ENCODE measurements at regions not wholly inside any gene's neighbourhood (a gene's known extent, or its start where the extent isn't known, plus 50 kb on each side); places are given as distances from the start of the nearest gene placed in this dataset.

DNA sequence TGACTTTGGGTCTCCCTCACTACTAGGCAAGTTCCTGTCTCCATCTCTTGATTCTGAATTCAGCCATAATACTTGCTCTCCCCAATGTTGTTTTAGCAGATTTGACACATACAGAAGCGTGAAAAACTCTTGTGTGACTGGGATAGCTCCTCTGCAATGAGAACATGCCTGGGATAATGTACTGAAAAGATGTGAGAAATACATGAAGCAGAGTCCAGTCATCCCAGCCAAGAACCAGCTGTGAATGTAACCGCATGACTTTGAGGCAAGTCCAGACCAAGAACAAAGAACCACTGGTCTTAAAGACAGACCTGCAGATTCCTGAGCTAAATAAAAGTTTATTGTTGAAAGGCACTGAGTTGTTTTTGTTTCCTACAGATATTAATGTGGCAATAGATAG is 135.0 kb downstream of the NMUR2 start:
- no peak for DNase-seq (ENCODE audit: low read depth)

DNA sequence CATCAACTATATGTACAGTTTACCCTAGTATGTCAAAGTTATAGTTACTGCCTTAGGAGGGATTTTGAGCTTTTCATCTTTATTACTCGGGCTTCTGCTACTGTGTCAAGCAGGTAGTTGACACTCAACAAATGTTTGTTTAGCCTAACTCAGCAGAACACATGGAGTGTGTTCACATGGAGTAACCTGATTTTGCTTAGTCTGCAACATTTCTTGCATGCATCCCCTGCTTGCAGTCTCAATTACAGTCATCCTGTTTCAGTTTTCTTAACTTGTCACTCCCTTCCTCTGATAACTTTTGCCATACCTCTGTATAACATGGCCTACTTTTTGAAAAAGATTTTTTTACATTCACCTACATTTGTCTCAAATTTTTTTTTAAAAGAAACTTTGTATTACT is 135.5 kb downstream of the NMUR2 start:
- DNase-seq (ENCODE audit: low read depth), result no peak

DNA sequence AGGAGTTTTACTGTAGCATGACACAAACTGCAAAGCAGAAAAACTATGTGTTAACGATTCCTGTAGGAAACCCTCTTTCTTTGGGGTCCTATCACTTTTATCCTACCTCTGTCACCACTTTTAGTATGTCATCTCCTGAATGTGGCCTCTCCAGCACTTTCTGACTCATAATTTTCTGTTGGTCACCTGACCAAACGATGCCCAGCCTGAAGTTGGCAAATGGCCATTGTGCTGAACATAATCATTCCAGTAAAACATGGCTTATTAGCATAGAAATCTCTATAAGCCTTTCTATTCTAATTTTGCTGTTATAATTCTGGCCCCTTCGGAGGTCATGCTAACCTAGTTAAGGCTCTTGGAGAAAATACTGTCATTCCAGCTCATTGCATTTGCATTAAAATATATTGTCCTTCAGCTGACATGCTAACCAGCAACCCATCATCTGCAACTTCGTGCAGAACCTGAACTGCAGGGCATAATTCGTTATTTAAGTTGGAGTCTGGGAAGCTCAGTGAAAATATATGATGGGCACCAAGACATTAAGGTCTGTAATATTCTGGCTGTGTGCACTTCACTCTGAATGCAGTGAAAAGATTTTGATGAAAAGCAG is 140.3 kb downstream of the NMUR2 start:
- no peak for DNase-seq (ENCODE audit: low read depth)

DNA sequence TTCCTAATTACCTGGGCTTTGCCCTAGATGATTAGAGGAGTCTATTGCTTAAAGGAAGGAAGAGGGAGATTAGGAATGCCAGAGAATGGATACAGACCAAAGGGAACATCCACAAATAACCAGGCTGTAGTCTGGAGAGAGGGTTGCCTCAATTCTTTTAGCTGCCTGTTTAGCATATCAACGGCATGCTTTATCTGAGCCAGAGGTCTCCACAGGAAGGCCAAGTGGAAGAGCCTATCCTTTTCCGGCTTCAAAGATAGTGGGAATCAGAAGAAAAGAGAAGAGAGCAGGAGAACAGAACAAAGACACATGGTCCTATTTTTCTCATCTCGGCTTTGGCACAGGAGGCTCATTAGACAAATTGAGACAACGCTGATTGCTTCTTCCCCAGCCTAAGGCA is 142.4 kb downstream of the NMUR2 start:
- no peak for DNase-seq (ENCODE audit: low read depth)

DNA sequence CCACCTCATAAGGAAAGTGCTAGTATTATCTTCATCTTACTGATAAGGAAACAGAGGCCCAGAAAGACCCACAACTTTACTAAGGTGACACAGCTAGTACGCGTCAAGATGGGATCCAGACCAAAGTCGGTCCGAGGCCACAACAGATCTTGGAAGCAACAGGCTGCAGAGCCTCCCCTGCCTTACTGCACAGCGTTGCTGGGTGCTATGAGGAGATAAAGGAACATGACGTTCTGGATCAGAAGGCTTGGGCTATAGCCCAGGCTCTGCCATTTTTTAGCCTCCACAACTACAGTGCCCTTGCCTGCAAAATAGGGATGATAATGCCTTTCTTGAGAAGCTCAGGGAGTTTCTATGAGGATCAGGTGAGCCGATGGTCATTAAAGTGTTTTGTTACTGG is 144.1 kb downstream of the NMUR2 start:
- no peak for DNase-seq (ENCODE audit: low read depth)

DNA sequence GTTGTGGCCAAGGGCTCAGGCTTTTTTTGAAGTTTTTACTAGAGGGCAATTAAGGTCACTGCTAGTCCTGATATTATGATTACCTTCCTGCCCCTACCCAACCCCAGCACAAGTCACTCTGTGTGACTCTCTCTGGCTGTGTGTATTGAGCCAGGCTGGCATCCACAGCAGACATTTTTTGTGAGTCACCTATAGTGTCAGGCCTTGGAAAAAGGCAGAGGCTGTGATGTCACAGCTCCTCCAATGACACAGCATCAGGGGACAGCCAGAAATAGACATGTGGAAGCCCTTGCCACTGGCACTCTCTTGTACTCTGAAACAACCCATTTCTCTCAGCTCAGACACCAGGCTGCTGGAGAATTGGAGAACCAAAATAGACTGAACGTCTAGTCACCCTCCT is 145.4 kb downstream of the NMUR2 start:
- DNase-seq (ENCODE audit: low read depth), result no peak

DNA sequence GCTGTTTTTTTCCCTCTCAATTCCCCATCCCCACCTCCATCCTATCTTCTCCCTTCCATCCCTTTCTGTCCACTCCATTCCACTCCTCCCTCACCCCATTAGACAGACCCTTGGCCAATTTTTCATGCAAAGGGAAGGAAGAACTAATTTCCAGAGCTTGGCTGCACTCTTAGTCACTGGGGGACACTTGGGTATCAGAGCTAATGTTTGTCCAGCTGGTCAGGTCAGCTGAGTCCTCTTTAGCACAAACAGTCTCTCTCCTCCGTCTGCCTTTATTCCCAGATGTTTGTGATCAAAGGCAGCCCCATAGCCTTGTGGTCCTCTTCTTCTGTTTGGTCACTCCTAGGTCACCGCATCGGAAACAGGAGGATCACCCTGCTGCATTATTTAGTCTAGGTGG is 148.5 kb downstream of the NMUR2 start:
- no peak for DNase-seq (ENCODE audit: low read depth)

DNA sequence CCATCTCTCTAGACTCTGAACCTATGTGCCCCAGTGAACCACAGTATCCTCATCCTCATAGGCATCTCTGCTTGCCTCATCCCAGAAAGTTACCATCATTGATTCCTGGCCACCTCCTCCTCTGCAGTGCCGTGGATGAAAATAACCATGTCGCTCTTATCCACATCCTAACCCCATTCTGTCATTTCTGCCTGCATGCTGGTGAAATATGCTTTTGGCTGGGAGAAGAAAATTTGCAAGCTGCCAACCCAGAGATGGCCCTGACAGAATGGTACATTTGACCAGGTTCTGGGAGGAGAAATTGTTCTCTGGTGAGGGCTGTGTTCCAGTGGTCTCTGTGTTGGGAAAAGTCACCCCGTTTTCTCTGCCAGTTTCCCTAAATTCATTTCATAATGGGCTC is 149.7 kb downstream of the NMUR2 start:
- no peak for DNase-seq (ENCODE audit: low read depth)

DNA sequence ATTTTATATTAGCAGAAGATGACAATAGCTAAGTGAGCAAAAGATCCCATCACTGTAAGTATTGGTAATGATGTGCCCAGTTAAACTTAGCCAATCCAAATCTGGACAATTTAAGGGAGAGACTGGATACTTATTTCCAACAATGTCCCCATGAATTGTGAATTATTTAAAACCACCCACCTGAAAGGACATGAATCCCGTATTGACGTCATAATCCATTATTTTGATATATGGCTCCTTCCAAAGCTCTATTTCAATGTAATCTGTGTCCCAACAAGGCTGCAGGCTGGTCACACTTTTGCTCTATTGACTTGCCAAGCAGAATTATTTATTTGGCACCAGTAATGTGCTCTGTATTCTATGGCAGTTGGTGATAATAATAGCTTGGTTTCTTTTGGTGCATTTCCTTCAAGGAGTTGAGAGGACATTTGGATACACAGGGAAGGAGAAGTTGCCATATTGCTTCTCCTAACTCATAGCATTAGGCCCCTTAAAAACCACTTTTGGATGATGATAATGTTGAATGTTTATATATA is 157.2 kb downstream of the NMUR2 start:
- DNase-seq (ENCODE audit: low read depth), result no peak

DNA sequence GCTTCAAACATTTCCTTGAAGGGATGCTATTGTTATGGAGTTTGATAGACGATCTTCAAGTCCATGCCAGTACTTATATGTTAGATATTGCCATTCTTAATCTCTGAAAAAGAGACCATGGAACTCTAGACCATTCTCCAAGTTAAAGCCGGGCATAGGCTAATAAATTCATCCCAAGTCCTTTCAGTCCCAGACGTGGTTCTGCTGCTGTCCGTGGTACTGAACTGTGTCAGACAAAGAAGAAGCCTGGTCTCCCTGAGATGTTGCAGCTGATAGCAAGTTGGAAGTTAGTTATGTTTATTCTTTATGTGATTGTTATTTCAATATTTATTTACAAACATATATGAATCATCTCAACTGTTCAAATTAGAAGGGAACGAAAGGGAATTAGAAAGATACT is 158.7 kb downstream of the NMUR2 start:
- no peak for DNase-seq (ENCODE audit: low read depth)

DNA sequence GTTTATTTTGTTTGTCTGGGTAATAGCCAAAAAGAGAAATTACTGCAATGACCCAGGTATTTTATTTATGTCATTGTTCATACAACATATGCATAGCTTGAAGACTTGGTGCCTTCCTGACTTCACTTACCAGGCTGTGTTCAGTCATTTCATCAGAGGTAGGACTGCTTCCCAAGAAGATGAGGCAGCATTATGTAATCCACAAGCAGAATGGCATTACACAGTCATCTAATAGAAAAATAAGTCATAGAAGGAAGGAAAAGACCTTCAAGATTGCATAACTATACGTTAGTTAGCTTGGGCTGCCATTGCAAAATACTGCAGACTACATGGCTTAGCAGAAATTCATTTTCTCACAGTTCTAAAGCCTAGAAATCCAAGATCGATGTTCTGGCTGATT is 167.5 kb downstream of the NMUR2 start:
- no peak for DNase-seq (ENCODE audit: low read depth)

DNA sequence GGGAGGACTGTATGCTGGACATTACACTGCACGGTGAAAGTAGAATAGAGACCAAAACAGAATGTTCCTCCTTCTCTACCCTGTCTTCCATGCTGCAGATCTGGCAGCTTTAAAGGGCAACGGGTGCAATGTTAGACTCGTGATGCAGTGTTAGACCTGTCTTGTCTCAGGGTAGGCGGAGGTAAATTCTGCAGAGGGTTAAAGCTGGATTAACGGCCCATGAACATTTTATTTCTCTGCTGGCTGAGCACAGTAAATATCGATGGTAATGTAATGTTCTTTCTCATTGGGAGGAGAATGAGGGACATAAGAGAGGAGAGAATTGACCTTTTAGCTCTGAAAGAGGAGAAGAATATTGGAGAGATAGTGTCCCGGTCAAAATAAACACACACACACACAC is 178.9 kb downstream of the NMUR2 start:
- no peak for DNase-seq (ENCODE audit: low read depth)

DNA sequence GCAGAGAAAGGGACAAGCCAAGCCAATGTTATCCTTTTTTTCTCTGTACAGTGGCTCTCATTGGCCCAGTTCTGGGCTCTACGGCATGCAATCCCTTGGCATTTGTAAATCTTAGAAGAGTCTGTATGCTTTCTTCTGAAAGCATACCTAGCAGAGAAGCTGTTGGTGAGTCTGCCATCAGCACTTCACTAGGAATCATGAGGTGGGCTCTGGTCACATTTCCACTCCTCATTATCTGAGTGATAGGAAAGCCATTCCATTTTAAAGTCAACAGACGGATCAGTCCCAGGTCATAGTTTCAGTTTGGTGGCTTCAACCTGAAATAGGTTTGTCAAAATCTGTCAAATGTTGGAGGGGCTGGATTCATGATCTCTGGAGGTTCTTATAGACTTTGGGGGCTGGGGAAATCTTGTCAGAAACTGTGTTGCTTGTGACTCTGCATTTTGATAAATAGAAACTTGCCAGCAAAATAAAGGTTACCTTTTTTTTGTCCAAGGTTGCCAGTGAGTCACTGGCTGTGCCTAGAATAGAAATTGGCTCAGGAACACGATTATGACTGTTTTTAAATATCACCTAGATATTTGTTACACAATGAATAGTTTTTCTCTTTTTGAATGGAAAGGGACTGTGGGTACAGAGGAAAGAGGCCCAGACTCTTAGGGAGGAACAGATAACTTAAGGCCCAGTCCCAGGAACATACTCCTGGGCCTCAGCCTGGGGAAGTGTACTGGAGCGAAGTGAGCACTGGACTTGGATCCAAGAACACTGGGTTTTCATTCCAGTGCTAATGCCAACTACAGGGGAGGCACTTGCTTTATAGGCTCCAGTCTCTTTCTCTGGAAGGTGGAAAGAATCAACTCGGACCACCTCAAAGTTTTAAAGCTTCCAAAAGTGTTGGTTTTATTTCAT is 183.1 kb downstream of the NMUR2 start:
- DNase-seq (ENCODE audit: low read depth), result no peak

DNA sequence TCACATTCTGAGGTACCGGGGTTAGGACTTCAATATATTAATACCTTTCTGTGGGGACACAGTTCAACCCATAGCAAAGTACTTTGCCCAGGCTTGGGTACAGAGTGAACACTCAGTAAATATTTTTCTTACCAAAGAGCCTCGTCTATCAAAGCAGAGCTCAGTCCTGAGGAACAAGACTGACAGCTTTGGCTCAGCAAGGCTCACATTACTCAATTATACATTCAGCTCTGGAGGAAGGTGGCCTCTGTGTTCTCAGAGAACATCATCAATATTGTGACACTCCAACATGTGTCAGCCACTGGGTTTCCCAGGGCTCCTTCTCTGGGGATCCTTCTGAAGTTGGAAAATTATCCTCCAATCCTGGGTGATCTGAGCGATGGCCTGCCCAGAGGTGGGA is 186.4 kb downstream of the NMUR2 start:
- DNase-seq (ENCODE audit: low read depth), result no peak

DNA sequence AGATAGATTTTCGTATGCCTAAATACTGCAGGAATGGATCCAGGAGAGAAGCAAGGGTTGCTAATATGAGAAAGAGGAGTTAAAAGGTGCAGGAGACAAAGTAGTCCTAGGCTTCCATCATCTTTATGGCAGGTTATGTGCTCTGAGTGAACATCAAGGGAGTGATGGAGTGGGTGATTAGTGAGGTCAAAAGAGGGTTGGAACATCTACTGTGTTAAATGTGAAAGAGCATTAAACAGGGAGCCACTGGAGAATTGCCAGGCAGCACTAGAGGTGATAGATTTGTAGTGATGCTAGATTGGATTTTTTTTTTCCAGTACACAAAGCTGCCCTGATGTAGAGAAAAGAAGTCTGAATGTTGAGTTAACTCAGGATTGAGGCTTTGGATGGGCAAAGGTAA is 199.3 kb downstream of the NMUR2 start:
- DNase-seq (ENCODE audit: low read depth), result no peak

DNA sequence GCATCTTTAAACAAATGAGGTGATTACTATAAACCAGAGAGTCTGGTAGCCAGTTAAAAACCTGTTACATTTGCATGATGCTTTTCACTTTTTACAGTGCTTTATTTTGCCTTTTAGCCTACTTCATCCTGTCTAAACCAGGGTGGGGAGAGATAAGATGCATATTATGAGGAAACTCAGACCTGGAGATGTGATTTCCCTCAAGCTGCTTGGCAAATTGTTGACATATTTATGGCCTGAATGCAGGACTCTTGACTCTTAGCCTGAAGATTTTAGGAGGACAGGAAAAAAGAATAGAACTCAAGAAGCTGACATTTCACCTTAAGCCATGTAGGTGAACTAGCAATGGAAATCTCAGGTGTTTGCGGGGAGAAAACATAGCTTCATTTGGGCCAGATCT is 202.8 kb downstream of the NMUR2 start:
- DNase-seq (ENCODE audit: low read depth), result no peak

DNA sequence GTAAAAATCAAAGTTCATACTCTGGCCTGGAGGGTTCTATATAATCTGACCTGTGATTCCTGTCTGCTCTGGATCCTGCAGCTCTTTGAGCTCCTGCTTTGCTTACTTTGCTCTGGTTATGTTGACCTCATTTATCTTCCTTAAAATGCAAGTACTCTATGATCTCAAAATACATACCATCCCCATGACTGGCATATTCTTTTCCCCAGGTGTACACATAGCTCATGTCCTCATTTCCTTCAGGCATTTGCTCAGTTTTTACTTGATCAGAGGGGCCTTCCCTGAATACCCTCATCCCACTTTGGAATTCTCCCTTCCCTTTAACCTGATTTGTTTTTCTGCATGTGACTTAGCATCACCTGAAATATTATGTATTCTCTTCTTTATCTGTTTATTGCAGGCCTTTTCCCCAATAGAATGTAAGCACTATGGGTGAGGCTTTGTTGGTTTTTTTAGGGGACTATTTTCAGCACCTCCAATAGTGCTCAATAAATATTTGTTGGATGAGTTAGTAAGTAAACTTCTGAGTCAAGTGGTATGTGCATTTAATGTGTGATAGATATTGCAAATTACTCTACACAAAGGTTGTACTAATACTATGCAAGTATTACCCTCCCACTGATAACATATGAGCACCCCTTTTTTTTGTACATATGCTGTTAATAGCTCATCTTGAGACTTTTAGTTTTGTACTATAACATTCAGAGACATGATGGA is 211.5 kb downstream of the NMUR2 start:
- no peak for DNase-seq (ENCODE audit: low read depth)

DNA sequence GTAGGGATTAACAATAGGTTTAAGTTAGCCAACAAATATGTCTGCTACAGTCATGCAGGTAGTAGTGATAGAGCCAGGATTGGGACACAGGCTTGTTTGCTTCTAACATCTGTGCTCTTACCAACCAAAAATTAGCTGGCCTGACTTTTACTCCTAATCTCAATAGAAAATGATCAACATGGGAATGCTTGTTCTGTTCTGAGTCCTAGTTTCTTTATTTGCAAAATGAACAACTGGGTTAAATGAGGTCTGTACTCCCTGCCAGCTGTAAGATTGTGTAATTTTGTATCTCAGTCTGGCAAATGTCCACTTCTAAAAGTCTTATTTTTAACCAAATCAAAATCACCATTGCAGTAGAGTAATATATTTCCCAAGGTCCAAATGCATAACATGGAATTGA is 216.8 kb downstream of the NMUR2 start:
- no peak for DNase-seq (ENCODE audit: low read depth)

DNA sequence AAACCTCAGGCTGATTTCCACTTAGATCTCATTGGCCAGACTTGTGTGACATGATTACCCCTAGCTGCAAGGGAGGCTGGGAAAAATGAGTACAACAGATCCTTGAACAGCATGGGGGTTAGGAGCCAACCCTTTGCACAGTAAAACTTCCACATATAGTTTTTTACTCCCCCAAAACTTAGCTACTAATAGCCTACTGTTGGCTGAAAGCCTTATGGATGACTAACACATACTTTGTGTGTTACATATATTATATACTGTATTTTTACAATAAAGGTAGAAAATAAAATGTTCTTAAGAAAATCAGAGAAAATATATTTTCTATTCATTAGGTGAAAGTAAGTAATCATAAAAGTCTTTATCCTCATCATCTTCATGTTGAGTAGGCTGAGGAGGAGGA is 217.4 kb downstream of the NMUR2 start:
- no peak for DNase-seq (ENCODE audit: low read depth)

DNA sequence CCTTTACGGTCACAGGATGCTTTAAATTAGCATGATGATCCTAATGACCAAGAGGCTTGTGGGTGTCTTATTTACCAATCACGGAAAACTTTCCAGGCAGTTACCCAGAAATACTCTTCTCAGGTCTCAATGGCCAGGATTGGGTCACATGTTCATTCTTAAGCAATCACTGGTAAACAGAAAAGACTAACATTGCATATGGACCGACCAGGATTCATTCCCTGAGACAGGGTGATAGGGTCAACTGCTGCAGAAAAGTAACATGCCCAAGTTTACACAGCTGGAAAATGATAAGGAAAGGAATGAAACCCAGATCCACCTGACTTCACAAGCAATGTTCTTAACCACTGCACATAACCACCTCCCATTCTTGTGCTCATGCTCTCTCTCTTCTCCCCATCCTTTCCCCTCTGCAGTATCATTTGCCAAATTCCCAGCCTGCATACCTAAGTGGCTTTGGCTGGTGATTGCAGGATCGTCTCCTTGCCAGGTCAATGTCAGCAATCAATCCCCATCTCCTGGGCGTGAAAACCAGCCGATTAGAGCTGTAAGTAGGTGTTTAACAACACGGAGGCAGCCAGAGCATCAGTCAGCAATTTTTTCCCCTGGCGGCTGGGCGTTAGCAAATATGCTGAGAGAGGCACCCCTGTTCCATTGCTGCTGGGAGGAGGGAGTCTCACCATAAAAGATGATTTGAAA is 219.4 kb downstream of the NMUR2 start:
- no peak for DNase-seq (ENCODE audit: low read depth)

DNA sequence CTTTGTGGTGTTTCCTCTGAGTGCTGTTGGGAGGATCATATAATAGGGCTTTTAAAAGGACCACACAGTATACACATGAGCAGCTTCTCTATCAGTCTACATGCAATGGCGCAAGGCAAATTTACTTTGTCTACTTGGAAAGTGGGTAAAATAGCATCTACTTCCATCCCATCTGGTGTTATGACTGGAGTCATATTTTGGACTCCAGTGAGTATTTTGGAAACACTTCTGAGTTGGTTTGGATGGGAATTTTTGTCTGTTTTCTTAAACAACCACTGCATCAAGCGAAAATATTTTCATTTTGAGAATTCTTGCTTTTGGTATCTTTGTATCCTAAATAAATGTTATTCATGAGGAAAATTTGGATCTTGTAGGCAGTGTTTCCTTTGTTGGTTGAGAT is 220.8 kb downstream of the NMUR2 start:
- no peak for DNase-seq (ENCODE audit: low read depth)

DNA sequence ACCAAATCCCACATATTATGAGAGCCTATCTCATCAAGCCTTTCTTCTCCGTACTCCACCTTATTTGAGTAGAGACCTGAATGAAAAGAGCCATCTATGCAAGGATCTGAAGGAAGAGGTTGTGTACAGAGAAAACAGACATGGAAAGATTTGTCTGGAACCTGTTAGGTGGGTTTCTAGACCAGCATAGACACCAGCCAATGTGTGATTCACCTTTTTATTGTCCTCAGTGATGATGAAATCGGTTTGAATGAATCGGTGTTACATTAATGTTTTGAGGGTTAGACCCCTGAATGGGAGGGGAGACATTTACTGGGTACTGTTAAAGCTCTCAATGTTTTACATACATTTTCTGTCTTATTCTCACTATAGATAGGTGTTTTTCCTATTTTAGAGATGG is 223.6 kb downstream of the NMUR2 start:
- no peak for DNase-seq (ENCODE audit: low read depth)

All from stimulated activated CD8-positive, alpha-beta memory T cell treated with anti-CD3 and anti-CD28 coated beads, Interleukin-15, amount 100 ng/mL, for 24 hours (primary cell).